ENCODE measurements at regions not wholly inside any gene's neighbourhood (a gene's known extent, or its start where the extent isn't known, plus 50 kb on each side); places are given as distances from the start of the nearest gene placed in this dataset.

DNA sequence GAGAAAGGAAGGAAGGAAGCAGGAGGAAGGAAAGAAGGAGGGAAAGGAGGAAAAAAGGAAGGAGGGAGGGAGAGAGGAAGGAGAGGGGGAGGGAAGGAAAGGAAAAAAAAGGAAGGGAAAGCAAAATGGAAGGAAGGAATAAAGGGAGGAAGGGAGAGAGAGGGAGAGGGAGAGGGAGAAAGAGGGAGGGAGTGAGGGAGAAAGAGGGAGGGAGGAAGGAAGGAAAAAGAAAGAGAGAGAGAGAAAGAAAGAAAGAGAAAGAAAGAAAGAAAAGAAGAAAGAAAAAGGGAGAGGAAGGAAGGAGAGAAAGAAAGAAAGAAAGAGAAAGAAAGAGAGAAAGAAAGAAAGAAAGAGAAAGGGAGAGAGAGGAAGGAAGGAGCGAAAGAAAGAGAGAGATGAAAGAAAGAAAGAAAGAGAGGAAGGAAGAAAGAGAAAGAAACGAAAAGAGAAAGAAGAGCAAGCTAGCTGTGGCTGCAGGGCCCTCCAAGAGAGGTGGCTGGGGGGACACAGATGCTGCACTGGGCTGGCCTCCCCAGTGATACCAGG is 472.4 kb upstream of the MGMT start:
- TF ChIP-seq EZH2phosphoT487 (IDR thresholded peaks at IDR 0.05; ENCODE audit: borderline replicate concordance, low read depth) (no peak), SMC3 (IDR thresholded peaks at IDR 0.05; ENCODE audit: low read depth, low read length) (no peak), YY1 (IDR thresholded peaks at IDR 0.05; ENCODE audit: low read depth) (no peak), TEAD4 (IDR thresholded peaks at IDR 0.05; ENCODE audit: borderline replicate concordance, insufficient read depth) (no peak), RAD21 (IDR thresholded peaks at IDR 0.05; ENCODE audit: low read length) (no peak), RXRA (IDR thresholded peaks at IDR 0.05; ENCODE audit: borderline replicate concordance, low read depth) (no peak), NFIC (IDR thresholded peaks at IDR 0.05; ENCODE audit: borderline replicate concordance) (no peak), GABPA (IDR thresholded peaks at IDR 0.05; ENCODE audit: low read depth) (no peak), CHD2 (IDR thresholded peaks at IDR 0.05; ENCODE audit: low read length, partially characterized antibody) (no peak)
- TF ChIP-seq, protein P1, sequence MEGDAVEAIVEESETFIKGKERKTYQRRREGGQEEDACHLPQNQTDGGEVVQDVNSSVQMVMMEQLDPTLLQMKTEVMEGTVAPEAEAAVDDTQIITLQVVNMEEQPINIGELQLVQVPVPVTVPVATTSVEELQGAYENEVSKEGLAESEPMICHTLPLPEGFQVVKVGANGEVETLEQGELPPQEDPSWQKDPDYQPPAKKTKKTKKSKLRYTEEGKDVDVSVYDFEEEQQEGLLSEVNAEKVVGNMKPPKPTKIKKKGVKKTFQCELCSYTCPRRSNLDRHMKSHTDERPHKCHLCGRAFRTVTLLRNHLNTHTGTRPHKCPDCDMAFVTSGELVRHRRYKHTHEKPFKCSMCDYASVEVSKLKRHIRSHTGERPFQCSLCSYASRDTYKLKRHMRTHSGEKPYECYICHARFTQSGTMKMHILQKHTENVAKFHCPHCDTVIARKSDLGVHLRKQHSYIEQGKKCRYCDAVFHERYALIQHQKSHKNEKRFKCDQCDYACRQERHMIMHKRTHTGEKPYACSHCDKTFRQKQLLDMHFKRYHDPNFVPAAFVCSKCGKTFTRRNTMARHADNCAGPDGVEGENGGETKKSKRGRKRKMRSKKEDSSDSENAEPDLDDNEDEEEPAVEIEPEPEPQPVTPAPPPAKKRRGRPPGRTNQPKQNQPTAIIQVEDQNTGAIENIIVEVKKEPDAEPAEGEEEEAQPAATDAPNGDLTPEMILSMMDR (IDR thresholded peaks at IDR 0.05): no peak
- TF ChIP-seq, protein P2, sequence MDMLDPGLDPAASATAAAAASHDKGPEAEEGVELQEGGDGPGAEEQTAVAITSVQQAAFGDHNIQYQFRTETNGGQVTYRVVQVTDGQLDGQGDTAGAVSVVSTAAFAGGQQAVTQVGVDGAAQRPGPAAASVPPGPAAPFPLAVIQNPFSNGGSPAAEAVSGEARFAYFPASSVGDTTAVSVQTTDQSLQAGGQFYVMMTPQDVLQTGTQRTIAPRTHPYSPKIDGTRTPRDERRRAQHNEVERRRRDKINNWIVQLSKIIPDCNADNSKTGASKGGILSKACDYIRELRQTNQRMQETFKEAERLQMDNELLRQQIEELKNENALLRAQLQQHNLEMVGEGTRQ (IDR thresholded peaks at IDR 0.05; ENCODE audit: borderline replicate concordance, low read depth, low read length): no peak
- TF ChIP-seq, protein P3, sequence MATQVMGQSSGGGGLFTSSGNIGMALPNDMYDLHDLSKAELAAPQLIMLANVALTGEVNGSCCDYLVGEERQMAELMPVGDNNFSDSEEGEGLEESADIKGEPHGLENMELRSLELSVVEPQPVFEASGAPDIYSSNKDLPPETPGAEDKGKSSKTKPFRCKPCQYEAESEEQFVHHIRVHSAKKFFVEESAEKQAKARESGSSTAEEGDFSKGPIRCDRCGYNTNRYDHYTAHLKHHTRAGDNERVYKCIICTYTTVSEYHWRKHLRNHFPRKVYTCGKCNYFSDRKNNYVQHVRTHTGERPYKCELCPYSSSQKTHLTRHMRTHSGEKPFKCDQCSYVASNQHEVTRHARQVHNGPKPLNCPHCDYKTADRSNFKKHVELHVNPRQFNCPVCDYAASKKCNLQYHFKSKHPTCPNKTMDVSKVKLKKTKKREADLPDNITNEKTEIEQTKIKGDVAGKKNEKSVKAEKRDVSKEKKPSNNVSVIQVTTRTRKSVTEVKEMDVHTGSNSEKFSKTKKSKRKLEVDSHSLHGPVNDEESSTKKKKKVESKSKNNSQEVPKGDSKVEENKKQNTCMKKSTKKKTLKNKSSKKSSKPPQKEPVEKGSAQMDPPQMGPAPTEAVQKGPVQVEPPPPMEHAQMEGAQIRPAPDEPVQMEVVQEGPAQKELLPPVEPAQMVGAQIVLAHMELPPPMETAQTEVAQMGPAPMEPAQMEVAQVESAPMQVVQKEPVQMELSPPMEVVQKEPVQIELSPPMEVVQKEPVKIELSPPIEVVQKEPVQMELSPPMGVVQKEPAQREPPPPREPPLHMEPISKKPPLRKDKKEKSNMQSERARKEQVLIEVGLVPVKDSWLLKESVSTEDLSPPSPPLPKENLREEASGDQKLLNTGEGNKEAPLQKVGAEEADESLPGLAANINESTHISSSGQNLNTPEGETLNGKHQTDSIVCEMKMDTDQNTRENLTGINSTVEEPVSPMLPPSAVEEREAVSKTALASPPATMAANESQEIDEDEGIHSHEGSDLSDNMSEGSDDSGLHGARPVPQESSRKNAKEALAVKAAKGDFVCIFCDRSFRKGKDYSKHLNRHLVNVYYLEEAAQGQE (IDR thresholded peaks at IDR 0.05; ENCODE audit: low read depth, low read length): no peak
